ENCODE measurements at regions not wholly inside any gene's neighbourhood (a gene's known extent, or its start where the extent isn't known, plus 50 kb on each side); places are given as distances from the start of the nearest gene placed in this dataset.
A peak's percentile ranks its signal among the peaks of the same experiment; 100 is the strongest.
"Not testable (repeated sequence)": the region's sequence is repeated elsewhere in the genome, so short reads cannot be mapped to it uniquely, and the experiment has no call there.

DNA sequence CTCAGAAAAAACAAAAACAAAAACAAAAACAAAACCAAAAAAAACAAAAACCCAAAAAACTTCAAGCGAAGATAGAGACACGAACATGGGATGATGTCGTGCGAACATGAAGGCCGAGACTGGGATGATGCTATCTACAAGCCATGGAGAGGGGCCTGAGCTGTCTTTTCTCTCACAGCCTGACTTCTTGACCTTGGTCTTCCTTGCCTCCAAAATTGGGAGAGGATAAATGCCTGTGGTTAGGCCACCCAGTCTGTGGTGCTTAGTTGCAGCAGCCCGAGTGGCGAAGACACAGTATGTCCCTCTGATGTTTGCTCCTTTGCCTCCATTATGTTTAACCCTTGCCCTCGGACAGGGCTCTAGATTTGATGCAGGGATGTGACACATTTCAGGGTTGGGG, 130.4 kb upstream of the BASP1 start:
- DNase-seq (ENCODE audit: low spot score) = no peak

DNA sequence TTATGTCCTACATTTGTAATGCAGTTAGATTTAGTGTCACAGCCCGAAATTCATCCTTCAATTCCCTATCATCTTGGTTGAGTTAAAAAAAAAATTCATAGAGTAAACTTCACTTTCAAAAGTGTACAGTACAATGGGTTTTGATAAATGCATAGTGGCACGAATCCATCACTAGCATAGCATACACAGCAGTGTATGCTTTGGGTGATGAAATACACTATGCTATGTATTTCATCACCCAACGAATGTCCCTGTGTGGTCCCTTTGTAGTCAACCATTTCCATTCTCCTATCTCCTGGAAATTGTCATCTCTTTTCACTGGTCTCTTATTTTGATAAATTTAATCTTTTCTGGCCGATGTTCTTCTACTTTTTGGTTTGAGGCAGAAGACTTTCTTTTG, 129.4 kb upstream of the BASP1 start:
- no peak for DNase-seq (ENCODE audit: low spot score)

DNA sequence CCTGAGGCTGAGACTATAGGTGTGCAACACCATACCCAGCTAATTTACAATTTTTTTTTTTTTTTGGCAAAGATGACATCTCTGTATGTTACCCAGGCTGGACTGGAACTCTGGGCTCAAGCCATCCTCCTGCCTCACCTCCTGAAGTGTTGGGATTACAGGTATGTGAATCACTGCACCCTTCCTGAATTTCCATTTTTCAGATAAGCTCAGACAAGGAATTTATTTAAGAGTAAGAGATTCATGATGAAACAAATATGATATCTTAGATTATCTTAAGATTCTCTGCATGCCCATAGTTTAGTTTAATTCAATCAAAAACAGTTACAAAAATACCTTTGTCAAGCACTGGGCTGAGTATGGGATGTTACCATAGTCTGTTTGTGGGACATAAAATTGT, 128.4 kb upstream of the BASP1 start:
- DNase-seq (ENCODE audit: low spot score) = no peak

DNA sequence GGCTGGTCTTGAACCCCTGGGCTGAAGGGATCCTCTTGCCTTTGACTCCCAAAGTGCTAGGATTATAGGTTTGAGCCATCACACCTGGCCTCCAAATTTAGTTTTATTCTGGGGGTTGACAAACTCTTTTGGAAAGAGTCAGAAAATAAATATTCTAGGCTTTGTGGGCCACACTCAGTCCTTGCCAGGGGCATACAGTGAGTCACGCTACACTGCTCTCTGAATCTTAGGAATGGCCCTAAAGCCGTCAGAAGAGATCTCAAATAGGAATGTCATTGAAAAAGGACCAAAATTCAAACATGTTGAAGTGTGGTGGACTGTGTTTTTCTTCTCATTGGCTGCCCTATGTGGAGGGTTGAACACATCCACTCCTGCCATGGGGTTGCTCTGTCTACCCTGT, 127.7 kb upstream of the BASP1 start:
- no peak for DNase-seq (ENCODE audit: low spot score)

DNA sequence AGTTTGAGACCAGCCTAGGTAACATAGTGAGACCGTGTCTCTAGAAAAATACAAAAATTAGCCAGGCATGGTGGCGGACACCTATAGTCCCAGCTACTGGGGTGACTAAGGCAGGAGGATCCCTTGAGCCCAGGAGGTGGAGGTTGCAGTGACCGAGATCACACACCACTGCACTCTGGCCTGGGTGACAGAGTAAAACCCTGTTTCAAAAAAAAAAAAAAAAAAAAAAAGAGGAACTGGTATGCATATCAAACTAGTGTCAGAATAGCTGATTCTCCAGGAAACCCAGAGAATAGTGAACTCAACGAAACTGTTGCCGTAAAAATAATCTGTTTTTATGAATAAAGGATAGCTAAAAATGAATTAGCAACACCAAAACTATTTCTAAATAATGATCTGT, 126.6 kb upstream of the BASP1 start:
- DNase-seq (ENCODE audit: low spot score) = no peak

DNA sequence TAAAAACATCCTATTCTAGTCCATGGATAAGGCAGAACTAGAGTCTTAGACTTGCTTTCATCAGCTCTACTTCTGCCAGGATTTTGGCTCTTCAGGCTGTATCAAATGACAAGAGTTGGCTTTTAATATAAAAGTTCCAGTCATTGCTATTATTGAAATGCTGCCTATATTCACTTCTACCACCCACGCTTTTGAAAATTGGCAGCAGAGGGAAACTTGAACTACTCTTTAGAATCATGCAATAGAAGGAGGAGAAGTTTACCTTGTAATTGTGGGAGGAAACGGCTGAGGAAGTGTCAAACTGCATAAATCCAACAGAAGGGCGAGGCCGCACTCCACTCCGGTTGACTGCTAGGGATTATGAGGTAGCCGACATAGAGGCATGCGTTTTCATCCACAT, 122.6 kb upstream of the BASP1 start:
- no peak for DNase-seq (ENCODE audit: low spot score)

DNA sequence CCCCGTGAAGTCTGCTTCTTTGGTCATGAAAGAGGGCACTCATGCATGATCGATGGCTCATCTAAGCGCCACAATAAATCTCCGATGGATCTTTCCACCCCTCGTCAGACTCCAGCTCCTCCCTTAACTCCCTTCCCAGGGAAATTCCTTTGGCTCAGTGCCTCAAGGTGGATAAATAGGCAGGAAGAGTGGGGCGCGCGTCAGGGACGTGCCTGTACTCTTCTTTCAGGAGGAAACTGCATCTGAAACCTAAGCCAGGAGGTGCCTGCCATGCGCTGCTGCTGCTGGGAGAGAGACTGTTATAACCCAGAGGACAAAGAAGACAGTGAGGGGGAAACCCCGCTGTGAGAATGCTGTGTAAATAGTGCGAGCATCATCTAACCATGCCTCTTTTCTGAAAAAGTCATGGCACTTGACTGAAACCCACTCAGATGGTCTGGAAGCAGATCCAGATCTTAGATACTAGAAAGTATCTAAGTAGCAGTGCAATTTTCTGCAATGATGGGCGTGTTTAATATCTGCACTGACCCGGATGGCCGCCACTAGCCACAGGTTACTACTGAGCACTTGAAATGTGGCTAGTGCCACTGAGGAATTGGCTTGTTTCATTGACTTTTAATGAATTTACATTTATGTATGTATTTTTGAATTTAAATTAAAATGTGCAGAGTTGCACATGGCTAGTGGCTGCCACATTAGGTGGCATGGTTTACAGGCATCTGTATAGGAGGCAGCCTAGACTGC, 120.3 kb upstream of the BASP1 start:
- DNase-seq (ENCODE audit: low spot score) = no peak

DNA sequence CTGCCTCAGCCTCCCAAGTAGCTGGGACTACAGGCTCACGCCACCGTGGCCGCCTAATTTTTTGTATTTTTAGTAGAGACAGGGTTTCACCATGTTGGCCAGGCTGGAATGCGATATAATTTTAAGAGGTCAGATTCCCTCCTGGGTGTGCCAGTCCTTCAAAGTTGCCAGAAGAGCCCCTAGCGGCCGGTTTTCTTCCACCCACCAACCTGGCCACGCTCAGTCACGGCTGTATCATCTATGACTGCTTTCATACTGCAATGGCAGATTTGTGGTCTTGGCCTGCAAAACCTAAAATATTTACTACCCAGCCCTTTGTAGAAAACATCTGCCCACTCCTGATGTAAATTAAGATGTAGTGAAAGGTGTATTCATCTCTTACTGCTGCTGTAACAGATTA, 117.5 kb upstream of the BASP1 start:
- no peak for DNase-seq (ENCODE audit: low spot score)

DNA sequence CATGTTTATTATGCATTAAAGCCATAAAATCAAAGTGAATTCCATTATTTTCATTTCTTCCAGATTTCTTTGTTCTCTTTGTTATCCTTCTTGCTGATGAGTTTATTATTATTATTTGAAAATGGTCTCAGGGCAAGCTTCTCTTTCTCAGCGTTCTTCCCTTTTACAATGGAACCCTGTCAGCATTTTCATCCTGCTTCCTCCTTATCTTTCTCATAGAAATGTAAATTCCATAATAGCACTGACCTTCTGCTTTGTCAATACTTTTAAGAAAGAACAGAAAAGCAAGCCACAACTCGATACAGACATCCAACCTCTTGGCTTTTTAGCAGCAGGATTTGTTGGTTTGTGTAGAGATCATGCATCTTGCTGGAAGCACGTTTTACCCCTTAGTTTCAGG, 114.0 kb upstream of the BASP1 start:
- no peak for DNase-seq (ENCODE audit: low spot score)

DNA sequence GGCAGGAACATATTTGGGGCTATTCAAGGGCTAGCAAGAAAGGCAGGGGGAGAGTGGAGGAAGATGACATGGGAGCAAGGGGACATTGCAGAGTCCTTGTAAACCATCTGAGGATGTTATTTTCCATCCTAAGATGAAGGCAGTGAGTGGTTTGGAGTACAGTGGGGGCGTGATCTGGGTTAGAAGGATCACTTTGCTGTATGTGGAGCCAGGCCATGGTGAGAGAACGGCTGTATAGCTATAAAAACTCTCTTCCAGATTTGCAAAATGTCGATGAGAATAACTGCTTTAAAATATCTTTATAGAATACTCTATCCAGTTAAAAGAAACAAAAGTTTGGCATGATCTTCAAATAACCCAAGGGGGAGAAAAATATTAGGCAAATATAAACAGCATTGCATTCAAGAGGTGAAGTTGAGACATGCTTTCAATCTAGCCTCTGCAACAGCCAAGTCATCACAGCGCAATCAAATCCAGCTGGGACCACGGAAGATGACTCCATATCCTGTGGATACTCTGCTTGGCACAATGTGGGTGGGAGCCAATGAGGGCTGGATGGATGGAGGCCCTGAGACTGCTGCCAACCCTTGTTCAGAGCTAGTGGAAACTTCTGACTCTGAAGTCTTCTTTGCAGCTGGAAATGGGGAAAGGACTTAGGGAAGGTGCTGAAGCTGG, 111.5 kb upstream of the BASP1 start:
- DNase-seq (ENCODE audit: low spot score) = peak; percentile 28

DNA sequence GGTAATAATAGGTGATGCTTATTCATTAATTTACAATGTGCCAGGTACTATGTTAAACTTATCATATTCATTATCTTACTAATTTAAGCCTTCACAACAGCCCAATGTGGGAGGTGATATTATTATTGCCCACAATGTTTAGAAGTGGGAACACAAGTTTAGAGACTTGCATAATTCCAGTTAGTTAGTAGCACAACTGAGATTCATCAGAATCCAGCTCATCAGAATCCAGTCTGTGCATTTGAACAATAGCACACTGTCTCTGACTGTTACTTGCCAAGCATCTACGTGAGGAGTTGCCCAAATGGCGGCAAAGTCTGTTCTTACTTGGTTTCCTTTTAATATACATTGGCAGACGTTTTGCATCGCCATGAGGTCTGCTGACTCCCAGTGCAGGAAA, 110.9 kb upstream of the BASP1 start:
- DNase-seq (ENCODE audit: low spot score) = no peak

DNA sequence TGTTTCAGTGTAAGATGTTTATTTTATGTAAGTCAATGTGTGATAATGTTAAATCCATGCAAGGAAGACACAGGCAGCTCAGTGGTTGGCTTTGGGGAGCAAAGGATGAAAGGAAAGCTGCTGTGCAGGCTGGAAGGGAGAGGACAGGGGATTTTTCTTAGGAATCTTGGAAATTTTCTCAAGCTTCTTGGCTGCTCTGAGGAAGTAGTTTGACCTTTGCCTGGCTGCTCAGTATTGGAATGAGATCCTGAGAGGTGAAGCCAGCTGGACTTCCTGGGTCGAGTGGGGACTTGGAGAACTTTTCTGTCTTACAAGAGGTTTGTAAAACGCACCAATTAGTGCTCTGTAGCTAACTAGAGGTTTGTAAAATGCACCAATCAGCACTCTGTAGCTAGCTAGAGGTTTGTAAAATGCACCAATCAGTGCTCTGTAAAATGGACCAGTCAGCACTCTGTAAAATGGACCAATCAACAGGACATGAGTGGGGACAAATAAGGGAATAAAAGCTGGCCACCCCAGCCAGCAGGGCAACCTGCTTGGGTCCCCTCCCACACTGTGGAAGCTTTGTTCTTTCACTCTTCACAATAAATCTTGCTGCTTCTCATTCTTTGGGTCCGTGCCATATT, 105.2 kb upstream of the BASP1 start:
- DNase-seq (ENCODE audit: low spot score) = not testable (repeated sequence)

DNA sequence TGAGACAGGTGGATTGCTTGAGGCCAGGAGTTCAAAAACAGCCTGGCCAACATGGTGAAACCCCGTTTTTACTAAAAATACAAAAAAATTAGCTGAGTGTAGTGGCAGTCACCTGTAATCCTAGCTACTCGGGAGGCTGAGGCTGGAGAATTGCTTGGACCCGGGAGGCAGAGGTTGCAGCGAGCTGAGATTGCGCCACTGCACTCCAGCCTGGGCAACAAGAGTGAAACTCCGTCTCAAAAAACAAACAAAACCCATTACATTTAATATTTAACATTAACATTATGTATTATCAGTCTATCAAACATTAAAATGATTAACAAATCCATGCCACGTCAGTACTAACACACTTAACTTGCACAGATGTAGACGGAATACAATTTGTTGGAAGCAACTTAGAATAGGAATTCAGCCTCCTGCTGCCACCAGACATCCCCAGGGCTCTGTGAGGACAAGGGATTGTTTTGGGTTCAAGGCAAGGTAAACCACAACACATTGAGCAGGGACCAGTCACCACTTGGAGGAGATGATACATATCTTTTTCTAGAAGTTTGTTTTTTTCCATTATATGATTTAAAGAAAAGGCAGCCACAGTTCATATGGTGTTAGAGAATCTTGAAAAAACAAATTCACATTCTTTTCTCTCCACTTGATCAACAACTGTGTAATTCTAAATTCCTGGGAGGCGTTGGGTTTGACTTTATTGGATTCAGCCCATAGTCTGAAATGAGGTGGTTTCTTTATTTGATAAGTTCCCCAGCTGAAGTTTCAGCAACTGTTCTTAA, 104.1 kb upstream of the BASP1 start:
- DNase-seq (ENCODE audit: low spot score) = no peak

DNA sequence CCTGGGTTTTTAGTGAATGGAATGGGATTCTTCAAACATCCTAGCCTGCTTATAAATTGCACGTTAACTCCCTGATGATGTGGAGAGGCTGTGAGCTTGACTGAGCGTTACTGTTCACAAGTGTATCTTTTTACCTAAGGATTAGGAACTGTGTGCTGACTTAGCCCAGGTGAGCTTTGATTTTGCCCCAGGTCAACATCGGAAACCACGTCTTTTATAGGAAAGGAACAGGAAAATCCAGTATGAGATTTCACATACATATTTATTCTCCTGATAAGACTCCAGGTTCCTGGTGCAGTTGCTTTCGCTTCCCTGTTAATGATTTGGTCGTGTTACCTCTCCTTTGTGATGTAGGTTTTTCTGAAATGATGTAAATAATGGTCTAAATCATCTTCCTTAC, 103.2 kb upstream of the BASP1 start:
- DNase-seq (ENCODE audit: low spot score) = no peak

DNA sequence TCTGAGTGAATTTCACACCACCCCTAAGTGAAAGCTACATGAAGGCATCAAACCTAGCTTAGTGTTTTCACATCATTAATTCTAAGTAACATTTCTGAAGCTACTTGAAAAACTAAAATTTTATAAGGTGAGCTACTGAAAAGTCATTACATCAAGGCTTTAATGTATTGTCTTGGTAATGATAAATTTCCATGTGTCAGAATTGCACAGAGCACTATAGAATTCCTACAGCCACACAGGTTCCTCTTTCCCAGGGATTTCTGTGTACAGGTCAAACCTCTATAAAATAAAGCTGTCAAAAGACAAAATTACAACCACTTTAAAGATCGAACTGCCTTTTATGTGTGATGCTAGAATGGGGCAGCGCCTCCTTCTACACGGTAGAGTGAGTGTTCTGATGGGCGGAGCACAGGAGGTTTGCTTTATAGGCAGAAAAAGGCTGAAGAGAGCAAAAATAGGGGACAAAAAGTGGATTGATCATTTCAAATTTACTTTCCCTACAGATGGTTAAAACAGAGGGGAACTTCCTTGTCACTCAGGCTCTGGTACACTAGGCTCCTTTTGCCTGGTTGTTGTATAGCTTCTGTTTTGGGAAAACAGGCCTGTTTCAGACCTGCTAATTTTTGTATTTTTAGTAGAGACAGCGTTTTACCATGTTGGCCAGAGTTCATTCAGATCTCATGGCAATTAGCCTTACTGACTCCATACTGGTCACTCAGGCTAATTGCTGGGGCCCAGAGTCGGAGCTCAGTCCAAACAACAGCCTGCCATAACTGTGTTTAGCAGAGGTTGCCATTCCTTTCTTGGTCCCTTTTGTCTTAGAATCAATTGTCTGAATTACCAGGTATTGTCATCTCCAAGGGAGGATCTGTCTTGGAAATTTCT, 102.5 kb upstream of the BASP1 start:
- DNase-seq (ENCODE audit: low spot score) = no peak

DNA sequence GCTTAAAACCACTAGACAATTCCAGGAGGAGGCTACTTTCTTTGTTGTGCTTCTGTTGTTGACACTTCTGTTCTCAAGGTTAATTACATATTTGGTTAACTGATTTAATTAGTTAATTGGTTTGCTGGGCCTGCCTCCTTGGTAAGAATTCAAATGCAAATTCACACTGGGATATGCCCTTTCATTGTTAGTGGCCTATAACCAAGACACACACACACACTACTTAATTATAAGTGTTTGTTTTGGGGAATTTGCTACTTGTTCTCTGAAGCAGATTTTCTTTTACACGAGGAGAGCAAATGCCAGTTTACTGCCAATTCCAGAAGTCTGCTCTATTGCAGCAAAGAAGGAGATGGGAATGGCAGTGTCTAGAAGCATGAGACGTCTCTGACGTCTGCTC, 101.6 kb upstream of the BASP1 start:
- DNase-seq (ENCODE audit: low spot score) = no peak

DNA sequence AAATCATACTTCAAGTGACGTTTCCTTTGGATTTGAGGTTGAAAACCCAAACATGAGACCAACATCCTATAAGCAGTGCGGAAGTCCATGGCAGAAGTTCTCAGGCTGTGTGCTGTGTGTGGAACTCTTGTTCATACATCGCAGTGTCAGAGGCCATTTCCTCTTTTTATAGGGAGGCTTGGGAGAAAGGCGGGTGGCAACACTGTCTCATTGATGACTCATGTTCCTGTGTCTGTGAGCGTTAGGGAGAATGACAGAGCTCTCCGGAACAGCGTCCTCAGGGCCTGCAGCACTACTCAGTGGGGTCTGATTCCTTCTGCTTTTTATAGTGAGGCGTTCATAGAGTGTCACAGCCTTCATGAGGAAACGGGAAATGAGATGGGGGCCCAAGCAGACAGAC, 98.8 kb upstream of the BASP1 start:
- peak; percentile 97 for DNase-seq (ENCODE audit: low spot score)

DNA sequence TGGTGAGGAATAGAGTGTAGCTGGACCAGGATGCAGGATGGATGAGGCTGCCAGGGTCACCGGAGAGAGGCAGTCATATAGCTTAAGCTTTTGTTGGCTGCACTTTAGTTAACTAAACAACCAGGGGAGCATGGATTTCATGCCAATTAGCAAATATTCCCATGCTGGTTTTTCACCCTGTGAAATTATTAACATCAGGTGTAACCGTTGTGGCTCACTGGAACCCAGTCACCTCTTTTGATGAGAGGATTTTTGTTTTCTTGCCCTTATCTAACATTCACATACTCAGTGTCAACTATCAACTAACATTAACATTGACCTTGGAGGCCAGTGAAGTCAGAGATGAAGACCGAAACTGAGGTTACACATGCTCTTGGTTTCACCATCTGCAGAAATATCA, 97.2 kb upstream of the BASP1 start:
- DNase-seq (ENCODE audit: low spot score) = no peak

DNA sequence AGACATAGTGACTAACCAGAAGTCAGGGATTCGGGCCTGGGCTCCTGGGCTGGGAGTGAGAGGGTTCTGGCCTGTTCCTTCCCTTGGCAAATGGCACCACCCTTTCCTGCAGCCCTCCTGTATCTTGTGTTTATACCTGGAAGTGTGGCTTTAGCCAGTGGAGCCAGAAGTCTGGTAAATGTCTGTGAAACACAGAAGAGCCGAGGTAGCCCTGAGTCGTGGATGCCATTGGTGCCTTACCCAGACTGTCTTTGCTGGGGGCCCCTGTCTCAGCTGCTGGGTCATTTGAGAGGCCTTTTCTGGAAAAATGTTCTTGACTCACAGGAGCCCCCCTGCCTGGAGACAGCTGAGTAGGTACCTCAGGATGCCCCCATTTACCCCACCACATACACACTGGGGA, 95.7 kb upstream of the BASP1 start:
- no peak for DNase-seq (ENCODE audit: low spot score)

DNA sequence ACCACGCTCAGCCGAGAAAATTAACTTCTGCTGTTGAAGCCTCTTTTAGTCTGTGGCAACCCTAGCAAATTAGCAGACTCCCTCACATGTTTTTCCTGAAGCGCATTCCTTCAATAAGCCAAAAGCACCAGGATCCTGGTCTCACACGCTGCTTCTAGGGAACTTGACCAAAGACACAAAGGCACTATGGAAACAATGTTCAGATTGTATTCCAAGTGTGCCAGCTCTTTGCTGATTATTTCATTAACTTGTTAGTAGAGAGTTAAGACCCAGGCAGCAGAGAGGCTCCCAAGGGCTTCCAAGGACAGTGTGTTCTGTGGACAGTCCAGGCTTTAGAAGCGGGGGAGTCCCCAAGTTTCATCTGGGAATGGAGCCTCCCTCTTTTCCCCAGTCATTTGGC, 94.4 kb upstream of the BASP1 start:
- DNase-seq (ENCODE audit: low spot score) = no peak

DNA sequence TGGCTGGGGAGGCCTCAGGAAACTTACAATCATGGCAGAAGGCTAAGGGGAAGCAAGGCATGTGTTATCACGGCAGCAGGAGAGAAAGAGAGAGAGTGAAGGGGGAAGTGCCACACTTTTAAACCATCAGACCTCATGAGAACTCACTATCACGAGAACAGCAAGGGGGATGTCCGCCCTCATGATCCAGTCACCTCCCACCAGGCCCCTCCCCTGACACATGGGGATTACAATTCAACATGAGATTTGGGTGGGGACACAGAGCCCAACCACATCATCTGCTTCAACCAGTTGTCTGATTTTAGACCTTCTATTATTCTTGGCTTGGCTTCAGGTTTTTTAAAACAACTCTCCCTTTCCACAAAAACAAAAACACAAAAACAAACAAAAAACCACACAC, 93.7 kb upstream of the BASP1 start:
- DNase-seq (ENCODE audit: low spot score) = not testable (repeated sequence)

DNA sequence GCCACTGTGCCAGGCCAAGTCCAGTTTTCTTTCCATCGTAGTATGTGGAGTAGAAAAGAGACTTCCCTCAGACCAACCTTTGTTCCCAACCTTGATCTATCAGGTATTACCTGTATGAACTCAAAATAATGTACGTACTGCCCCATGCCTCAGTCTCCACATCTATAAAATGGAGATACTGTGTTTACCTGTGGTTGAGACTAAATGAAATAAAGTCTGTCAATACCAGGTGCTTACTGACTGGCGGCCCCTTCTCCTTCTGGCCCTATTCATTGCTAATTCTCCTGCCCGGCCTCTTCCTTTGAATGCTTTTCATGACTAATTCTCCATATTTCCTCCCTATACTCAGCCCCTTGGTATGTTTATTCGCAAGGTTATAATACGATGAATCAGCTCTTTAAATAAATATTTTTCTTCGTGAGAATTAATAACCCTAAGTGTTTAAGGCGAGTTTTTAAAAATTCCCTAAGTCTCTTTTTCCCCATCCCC, 89.6 kb upstream of the BASP1 start:
- peak; percentile 84 for DNase-seq (ENCODE audit: low spot score)

Data from RKO (cell line).